GM18508 (cell line): ENCODE measurements at regions not wholly inside any gene's neighbourhood (a gene's known extent, or its start where the extent isn't known, plus 50 kb on each side); places are given as distances from the start of the nearest gene placed in this dataset.
"Not testable (repeated sequence)": the region's sequence is repeated elsewhere in the genome, so short reads cannot be mapped to it uniquely, and the experiment has no call there.

Source experiments
- ATAC-seq: cut with Tn5 transposase; IDR thresholded peaks from one replicate; pipeline ENCODE4 v1.9.1; 2021; ENCODE audit warnings: moderate number of reproducible peaks; ENCODE audit not compliant: insufficient read depth, unreplicated experiment

DNA sequence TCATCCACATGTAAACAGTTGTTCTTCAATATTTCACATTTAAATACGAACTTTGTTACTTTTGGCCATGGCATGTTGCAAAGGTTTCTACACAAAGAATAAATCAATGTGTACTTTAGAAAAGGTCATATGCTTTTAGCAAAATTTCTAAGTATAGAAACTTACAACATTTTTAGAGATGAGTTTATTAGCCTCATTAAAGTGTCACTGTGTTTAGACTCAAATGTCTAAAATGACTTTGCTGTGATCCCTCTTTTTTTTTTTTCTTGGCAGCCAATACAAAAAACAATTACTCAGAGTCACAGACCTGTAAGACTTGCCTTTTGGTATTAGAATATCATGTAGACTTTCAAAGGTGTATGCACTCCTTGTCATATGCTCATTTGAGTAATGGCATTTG lies 349.3 kb upstream of the KIAA1217 start:
- no peak for ATAC-seq

- no peak for ATAC-seq
These were observed 344.2 kb upstream of the KIAA1217 start for GRCh38 chr10:23864631-23865147.

DNA sequence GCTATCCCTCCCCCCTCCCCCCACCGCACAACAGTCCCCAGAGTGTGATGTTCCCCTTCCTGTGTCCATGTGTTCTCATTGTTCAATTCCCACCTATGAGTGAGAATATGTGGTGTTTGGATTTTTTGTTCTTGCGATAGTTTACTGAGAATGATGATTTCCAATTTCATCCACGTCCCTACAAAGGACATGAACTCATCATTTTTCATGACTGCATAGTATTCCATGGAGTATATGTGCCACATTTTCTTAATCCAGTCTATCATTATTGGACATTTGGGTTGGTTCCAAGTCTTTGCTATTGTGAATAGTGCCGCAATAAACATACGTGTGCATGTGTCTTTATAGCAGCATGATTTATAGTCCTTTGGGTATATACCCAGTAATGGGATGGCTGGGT lies 342.0 kb upstream of the KIAA1217 start:
- not testable (repeated sequence) for ATAC-seq

GRCh38 chr10:23868121-23868520 lies 340.8 kb upstream of the KIAA1217 start:
- no peak for ATAC-seq

- no peak for ATAC-seq
These were observed 339.4 kb upstream of the KIAA1217 start for GRCh38 chr10:23869548-23869947.

GRCh38 chr10:23869996-23870395 lies 338.9 kb upstream of the KIAA1217 start:
- ATAC-seq, result no peak

DNA sequence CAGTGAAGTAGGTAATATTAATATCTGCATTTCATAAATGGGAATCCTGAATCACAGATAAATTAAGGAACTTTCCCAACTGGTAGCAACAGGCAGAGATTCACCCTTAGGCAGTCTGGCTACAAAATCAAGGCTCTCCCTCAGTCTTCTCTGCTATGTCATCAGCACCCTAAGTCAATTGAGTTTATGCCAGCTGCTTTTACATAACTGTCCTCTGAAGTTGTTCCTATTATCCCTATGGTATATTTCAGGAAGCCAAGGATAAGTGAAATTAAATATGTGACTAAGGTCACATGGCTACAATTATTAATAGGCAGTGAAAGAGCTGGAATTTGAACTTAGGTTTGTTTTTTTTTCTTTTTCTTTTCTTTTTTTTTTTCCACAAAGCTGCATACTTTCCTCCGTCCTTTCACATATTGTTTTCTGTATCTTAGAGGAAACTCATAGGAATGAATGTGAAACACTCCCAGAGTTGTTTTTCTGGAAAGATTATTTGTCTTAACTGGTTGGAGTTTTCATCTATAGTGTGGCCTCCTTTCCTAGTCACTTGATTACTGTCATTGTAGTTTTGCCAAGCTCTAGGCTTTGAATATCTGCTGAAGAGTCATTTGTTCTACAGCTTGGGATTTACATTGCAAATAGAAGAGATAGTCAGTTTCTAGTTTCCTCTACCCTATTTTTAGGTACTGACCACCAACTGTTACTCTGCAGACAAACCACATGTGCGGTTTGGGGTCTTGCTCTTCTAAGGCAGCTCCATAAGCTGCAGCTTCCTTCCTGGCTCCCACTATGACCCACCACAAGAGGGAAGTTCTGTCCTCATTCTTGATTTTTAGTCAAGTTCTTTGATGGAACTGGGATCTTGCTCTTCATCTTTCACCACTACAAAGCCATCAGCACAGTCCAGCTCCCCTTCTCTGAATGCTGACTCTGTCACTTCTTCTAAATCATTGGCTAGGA lies 338.0 kb upstream of the KIAA1217 start:
- no peak for ATAC-seq

DNA sequence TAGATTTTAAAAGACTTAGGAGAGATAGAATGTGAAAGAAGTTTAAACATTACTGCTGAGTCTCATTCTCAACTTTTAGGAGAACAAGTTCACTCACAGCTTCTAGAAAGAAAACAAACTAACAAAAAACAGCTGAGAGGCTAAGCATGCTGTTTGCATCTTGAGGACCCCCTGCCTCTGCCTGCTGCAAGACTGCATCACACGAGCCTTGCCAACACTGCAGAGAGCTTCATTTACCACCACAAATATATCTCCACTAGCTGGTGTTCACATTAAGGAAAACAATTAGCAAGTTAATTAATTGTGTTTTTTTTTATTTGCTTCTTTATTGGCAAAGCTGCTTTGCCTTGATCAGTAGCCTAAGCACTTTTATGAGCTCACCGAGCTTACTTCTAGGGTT lies 336.6 kb upstream of the KIAA1217 start:
- no peak for ATAC-seq

DNA sequence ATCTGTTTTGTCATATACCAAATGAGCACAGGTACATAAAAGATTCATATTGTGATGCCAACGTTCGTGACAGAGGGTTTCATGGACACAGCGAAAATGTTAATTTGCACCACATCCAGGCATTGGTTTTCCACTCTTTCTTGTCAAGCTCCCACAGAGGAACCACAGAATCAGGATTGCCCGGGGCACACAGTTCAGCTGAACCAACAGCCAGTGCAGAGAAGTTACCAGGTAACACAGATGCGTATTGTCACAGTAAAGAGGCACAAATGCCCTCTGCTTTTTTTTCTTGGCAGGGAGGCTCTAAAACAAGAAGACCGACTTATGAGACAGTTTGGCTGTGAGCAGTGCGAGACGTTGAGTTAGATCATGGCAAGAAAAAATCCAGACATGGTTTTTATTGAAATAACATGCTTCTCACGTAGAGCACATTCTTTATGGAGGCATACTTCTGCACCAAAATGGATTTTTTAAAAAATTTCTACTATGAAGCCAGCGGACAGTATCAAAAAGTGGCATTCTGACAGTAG lies 331.1 kb upstream of the KIAA1217 start:
- no peak for ATAC-seq

DNA sequence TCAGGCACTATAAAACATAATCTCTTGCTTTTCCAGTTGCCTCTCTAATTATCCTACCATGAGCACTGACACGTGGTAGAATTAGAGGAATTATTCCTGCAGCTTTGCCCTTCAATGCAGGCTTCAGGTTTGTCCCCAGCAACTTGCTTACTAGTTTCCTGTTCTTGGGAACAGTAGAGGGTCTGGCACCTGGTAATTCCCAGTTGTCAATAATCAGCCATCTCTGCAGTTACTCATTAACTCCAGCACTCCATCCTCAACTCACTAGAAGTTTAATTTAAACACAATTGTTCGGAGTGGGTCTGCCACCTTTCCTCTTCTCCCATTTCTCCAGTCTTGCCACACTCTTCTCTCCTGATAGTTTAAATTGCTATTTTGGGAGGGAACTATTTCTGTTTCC lies 324.3 kb upstream of the KIAA1217 start:
- ATAC-seq, result no peak

- no peak for ATAC-seq
These were observed 323.1 kb upstream of the KIAA1217 start for GRCh38 chr10:23885853-23886252.

GRCh38 chr10:23886355-23886754 lies 322.6 kb upstream of the KIAA1217 start:
- ATAC-seq, result no peak

- no peak for ATAC-seq
These were observed 317.6 kb upstream of the KIAA1217 start for GRCh38 chr10:23891301-23891700.

- no peak for ATAC-seq
These were observed 316.6 kb upstream of the KIAA1217 start for GRCh38 chr10:23892296-23892695.

DNA sequence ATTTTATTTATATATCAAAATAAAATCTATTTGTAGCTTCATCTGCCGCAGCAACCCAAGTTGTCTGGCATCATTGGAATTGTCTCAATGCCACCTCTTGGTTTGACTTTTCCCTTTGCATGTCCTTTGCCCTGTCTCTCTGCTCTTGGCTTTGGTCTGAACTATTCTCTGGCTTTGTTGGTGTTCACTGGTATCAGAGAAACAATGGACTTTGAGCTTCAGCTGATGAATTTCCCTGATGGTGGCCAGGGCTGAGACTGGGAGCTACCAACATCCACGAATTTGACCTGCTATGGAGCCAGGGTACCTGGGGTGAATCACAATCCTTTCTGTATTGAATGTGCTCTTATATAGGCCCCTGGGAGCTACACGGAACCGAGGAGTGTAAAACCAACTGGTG lies 311.7 kb upstream of the KIAA1217 start:
- no peak for ATAC-seq

DNA sequence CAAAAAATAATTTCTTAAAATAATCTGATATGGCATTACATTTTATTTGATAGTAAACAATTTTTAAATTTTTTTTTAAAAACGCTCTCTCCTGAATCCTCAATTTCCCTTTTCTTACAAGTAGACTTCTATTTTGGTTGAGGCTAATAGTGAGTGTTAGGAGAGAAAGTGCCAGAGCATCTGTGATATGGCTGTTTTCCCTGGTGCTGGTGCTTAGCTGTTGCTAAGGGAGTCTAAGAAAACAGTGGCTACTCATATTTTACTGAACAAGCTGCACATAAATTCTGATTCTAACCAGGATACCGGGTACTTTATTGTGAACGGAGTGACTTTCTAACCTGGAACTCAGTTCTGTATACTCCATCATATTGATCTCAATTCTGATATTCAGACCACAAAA lies 311.1 kb upstream of the KIAA1217 start:
- ATAC-seq, result no peak

GRCh38 chr10:23899166-23899565 lies 309.8 kb upstream of the KIAA1217 start:
- ATAC-seq, result no peak

DNA sequence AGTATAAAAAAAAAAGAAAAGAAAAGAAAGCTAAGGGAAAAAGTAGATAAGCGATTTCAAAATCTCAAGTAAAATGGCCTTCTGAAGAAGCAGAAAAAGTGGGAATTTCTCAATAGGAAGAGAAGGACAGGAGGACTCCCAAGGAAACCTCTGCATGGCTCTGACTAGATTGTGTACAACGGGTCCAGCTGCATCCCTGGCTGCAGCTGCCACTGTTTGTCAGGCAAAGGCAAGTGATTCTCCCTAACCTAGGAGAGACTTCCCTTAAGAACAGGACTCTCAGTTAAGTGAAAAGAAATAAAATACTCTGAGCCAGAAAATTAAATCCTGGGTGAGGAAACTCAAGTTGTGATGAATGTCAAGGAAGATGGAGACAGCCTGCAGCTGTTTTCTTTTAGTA lies 298.6 kb upstream of the KIAA1217 start:
- no peak for ATAC-seq

DNA sequence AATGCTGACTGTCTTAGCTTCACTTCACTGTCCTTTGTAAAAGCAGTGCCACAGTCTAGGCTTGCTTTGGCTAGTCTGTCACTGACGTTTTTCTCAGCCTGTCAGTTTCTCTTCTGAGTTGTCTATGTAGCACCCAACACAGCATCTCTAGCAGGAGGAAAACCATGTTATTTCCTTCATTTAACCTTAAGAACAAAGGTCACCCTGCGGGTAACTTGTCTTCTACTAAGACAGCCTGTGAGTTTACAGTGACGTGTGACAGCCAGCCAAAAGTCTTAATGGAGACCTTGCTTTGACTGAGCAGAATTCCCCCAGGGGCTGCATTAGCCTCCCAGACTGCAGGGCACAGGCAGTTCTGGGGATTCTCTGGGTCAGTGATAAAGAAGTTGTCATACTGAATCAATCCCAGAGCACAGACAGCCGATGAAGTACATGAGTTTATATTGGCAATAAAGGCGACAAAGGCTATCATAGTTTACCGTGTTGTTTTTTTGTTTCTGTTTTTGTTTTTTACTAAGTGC lies 296.0 kb upstream of the KIAA1217 start:
- ATAC-seq, result no peak

DNA sequence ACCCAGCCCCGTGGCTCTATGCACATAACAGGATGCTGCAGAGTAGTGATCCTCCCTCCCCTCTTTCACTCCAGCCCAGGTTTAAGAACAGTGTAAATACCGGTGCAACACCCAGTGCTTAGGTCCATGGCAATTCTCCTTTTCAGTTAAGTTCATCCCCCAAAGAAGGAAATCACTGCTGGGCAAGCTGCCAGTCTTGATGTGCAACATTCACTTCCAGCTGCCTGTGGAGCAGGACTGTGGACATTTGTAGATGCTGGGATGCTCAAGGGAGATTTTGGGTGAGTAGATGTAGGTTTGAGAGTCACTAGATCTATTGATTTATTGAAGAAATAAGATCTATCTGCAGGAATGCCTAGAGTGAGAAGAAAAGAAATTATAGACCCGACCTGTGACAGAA lies 294.3 kb upstream of the KIAA1217 start:
- no peak for ATAC-seq

GRCh38 chr10:23917251-23917840 lies 291.6 kb upstream of the KIAA1217 start:
- no peak for ATAC-seq
